Erythroblast (primary cell): ENCODE measurements at regions not wholly inside any gene's neighbourhood (a gene's known extent, or its start where the extent isn't known, plus 50 kb on each side); places are given as distances from the start of the nearest gene placed in this dataset.

Experiments used
- GATA1 ChIP-seq: IDR thresholded peaks from 2 replicates; pipeline ENCODE4 v1.6.1; 2011; ENCODE audit warnings: low read depth, mild to moderate bottlenecking, control low read depth, low read length, moderate library complexity
- POLR2A ChIP-seq: IDR thresholded peaks from 2 replicates; pipeline ENCODE4 v1.6.1; 2011; ENCODE audit warnings: mild to moderate bottlenecking, low read length

DNA sequence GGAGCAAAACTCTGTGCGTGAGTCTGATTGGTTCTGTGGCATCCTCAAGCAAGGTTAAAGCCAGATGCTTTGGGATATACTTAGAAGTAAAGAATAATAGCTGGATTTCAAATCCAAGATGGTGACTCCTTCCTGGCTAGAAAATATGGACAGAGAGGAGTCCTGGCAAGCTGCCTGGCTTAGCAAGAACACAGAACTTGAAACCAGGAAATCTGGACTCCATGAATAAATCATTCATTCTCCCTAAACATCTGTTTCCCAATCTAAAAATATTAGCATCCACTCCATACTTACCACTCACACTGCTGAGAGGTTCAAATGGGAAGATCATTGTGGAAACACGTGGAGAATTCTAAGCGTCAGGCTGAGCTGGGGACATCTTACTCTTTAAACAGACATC is 1074.1 kb upstream of the AUTS2 start:
- TF ChIP-seq POLR2A (no peak), GATA1 (no peak)
